MM.1S (cell line): ENCODE measurements at regions not wholly inside any gene's neighbourhood (a gene's known extent, or its start where the extent isn't known, plus 50 kb on each side); places are given as distances from the start of the nearest gene placed in this dataset.

Experiments
- CTCF ChIP-seq: fragments of 300-600 bp; sonication (generic); IDR thresholded peaks from 2 replicates; pipeline ENCODE4 v1.5.1; 2016; ENCODE audit warnings: antibody characterized with exemption, low read length, mixed read lengths
- EZH2phosphoT487 ChIP-seq: fragments of 300-600 bp; sonication (generic); IDR thresholded peaks from 2 replicates; pipeline ENCODE4 v1.6.1; 2018; ENCODE audit warnings: antibody characterized with exemption, low read length

GRCh38 chr5:89844548-89844947 lies 565.0 kb downstream of the CETN3 start:
- no peak for TF ChIP-seq CTCF
- TF ChIP-seq EZH2phosphoT487 = no peak
